HG02981 (cell line): ENCODE measurements at regions not wholly inside any gene's neighbourhood (a gene's known extent, or its start where the extent isn't known, plus 50 kb on each side); places are given as distances from the start of the nearest gene placed in this dataset.

Experiments used
- ATAC-seq: cut with Tn5 transposase; IDR thresholded peaks from one replicate; pipeline ENCODE4 v1.9.1; 2021; ENCODE audit warnings: mild to moderate bottlenecking, moderate library complexity; ENCODE audit not compliant: unreplicated experiment

DNA sequence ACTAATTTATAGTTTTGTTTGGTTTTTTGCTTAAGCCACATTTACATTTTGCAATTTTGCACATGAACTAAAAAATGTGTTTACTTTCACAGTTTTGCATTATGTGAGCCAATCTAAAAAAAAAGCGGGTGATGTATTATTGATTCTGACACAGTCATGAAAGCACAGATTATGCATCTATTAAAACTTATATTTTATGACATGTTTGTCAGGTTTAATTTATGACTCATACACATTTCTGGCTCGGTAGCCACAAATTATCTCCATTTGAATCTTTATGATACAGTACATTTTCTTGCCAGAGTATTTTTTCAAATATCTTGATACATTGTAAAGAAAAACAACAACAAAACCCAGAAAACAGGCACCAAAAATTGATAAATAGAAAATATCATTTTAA is 280.4 kb upstream of the GRIP1 start:
- no peak for ATAC-seq

DNA sequence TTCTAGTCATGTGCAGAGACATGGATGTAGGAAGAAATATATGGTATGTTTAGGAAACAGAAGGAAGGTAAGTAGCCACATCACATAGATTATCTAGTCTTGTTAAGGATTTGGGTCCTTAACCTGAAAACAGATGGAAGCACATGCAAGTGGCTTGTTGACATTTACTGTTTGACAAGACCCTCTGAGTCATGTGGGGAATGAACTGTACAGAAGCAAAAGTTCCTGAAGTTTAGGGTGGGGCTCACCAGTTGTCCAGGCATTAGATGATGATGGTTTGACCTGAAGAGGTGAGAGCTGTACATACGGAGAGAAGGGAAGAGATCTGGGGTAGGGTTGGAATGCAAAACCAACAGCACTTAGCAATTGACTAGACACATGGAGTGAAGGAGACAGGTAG is 281.1 kb upstream of the GRIP1 start:
- ATAC-seq = no peak

DNA sequence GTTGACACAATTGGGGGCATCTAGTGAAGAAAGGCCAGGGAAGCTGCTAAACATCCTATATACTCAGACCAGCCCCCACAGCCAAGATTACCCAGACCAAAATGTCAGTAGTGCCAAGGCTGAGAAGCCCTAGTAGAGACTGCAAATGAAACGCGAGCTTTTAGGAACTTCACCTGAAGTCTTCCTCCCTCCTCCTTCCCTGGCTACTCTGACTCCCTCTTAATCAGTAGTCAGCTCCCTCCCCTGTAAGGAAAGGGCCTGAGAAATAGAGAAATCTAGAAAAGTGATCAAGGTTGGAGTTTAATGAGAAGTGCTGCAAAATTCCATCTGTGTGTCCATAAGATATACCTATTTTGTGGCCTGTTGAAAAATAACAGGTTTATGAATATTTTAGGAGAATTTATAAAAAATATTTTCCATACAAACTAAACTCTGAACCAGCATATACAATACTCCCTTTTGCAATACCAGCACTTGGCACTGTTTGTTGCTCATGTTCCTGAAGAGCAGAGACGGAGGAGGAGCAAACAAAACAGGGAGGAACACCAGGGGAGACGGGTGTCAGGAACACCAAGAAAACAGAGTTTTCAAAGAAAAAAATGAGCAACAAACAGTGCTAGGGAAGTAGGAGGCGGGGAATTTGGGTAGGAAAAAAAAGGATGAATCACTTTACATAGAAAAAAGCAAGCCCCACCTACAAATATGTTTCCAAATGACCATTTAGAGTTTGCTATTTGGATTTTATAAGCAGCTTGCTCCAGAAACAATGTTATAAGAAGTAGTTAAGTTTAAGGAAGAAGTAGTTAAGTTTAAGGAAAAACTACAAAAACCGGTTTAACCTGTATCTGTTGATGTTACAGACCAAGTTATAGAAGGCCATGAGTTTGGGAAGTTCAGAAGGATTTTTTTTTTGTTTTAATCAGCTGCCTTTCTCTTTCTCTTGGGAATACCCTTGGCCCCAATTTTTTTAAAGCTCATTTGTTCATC is 282.1 kb upstream of the GRIP1 start:
- ATAC-seq = no peak

DNA sequence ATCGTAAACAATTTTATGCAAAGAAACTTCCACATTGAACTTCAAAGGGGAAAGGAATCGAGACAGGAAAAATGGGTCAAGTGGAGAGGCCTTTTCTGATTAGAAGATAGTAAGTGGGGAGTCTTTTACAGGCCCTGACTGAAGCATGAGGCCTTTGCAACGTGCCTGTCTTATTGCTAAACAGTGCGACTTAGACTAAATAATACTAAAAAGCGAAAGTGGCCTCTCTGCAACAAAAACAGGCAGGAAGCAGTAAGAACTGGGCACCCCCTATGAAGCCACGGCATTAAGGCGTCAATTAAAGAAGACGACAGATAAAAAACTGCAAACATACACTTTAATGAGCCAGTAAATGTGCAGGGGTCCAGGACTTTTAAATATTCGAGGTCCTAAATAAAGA is 283.4 kb upstream of the GRIP1 start:
- no peak for ATAC-seq

DNA sequence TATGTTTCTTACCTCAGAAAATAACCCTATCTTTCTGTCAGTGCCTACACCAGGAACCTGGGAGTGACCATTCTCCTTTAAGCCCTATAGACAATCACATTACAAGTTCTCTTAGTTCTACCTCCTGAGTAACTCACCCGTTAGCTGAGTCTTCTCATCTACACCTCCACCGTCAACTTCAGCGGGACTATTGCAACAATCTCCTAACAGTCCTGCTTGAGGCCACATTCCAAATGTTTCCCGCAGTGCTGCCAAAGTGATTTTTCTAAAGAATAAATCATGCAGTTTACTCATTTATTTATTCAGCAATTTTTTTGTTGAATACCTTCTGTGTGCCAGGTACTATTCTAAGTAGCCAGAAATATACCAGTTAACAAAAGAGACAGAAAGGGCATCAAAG is 285.0 kb upstream of the GRIP1 start:
- ATAC-seq = no peak

DNA sequence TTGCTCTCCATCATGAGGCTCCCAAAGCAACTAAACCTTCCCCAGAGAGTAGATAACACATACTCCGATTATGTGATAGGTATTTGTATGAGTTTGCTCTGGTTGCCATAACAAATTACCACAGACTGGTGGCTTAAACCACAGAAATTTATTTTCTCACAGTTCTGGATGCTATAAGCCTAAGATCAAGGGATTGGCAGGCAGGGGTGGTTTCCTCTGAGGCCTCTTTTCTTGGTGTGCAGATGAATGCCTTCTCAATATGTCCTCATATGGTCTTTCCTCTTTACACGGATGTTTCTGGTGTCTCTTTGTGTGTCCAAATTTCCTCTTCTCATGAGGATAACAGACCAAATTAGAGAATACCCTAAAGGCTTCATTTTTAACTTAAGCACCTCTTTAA is 285.8 kb upstream of the GRIP1 start:
- peak; percentile 67 for ATAC-seq

DNA sequence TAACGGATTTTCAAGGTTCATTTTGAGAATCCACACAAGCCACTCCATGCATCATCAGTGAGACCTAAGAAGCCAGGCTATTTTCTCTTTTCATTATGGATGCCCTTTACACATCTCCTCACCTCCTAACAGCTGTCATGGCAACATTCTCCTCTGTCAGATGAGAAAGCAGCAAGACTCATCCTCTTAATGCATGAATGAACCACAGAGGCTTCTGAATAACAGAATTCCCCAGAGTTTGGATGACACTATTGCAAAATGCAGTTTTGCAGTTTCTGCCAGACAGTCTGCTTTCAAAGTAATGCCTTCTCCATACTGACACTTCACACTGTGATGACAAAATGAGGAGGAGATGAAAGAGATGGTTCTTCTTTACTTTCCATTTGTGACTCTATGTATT is 286.7 kb upstream of the GRIP1 start:
- no peak for ATAC-seq

DNA sequence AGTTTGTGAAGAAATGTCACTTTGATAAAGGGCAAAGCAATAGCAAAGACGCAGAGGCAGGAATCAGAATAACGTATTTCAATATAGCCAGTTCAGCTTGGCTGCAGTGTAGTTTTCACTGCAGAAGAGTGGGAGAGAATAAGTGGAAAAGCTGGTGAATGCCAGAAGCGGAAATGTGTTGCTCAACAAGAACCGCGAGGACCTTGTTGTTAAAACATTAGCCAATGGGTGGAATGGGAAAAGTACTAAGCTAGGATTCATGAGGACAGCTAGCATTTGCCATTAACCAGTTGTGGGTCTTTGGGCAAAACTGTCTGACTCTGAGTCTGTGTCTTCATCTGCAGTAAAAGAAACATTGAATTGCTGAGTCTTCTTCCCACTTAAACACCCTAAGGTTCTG is 292.9 kb upstream of the GRIP1 start:
- no peak for ATAC-seq

DNA sequence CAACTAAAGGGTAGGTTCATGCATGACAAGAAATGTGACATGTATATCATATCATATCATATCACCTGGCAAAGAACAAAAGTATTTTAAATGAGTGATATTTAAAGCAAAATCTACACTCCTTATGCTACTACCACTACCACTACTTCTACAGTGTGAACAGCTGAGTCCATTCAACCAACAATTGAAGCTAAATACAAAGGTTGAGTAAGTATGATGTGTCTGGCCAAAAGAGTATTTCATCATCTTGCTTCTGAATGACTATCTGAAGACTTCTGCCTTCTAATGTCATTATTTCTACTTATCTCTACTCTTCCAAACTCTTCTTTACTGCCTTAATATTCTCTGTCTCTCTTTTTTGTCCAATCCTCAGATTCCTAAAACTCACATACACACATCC is 292.6 kb upstream of the CAND1 start:
- ATAC-seq = no peak

DNA sequence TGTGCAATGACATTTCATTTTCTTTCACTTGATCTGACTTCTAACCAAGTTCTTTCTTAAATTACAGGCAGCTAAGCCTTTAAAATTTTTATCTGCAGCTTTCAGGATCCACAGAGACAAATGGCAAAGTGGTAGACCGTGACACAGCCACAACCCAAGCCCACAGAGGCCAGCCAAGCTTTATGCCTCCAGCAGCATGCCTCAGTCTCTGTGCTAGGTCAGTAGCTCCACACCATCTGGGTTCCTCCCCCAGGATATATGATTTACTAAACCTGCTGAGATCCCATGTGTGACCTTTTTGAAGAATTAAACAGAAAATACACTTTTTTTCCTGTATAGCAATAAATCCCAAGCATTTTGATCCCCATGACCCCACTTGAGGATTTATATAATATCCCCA is 290.4 kb upstream of the CAND1 start:
- no peak for ATAC-seq

DNA sequence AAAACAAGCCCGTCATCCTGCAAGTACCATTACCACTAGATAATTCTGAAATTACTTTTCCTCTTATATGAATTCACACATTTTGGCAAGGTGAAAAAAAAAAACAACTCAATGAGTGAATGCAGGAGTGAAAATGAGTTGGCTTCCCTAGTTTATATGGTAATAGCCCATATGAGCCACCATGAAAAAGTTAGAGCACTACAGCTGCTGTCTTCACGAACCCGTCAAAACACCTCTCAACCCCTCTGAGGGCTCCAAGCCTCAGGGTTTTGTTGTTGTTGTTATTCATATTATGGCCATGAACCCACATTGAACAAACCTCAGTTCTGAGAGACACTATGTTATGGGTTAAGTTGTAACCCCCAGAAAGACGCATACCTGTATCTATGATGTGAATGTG is 289.9 kb upstream of the CAND1 start:
- ATAC-seq = no peak

DNA sequence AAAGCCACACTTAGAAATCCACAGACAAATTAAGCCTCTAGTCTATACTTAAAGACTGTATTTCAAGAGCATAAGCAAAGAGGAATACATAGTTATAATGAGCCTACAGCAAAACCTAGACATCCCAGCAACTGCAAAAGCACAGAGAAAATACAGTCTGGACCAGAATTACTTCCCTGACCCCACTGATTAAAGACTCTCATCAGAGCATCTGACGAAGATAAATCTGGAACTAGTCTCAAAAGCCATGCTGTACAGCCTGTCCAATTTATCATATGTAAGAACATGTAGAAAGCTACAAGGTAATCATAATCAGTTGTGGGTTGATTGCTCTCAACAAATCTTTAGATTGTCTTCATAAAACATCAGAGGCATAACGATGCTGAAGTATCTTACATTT is 285.1 kb upstream of the CAND1 start:
- no peak for ATAC-seq

DNA sequence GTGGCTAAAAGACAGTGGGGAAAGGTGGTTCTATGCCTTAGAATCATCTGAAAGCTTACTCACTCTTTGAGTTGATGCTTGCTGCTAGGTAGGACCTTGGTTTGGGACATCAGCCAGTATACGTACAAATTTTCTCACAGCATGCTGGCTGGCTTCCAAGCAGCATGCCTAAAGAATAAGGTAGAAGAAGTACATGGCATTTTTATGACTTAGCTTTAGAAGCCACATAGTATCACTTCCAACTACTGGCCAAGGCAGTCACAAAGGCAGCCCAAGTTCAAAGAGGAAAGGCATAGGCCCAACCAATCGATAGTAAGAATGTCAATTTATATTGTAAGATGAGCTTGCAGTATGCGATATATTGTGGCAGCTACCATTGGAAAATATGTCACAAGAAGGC is 284.2 kb upstream of the CAND1 start:
- ATAC-seq = no peak

DNA sequence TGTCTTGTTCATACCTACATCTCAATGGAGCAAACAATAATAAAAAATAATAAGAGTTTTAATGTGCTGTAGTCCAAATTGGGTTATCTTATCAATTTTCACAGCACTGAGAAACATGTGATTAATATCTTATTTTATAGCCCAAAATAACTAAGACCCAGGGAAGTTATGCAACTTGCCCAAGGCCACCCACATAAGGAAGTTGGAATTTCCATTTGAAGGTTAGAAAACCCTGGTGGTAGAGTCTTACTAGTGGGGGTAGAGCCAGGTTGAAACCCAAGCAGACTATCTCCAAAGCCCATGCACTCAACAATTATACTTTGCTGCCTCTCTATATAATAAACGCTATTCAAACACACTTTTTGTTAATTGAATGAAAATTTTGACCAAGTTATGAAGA is 270.0 kb upstream of the CAND1 start:
- ATAC-seq = no peak

DNA sequence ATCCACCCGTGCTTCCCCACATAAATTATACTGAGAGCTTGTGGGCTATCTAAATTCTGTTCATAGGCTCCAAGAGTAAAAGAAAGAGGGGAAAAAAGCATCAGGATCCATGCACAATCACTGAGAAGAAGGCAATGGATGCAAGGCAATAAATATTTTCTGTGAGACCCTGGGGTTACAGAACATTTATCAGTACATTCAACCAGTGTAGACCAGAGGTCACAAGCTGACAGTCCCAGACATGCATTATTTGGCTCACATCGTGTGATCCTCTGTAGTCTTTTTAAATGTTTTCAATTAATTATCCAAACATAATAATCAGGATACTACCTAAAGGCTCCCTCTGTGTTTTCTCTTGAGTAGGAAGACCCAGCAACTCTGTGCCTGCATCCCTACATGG is 267.9 kb upstream of the CAND1 start:
- ATAC-seq = no peak

DNA sequence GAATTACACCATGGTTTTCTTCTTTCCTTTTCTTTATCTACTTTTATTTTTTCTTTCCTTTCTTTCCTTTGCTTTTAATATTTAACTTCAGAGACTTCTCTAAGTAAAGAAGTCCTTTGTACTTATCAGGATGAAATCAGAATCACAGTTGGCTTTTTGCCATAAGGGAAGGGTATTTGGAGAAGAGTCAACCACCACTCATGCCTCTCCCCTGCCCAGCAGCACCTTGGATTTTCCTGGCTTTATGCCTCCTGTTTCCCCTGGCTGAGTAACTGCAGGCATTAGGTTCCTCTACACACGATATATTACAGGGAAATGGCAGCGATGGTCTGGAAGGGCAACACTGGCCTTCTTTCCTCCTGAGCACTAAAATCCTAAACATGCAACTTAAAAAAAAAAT is 266.4 kb upstream of the CAND1 start:
- no peak for ATAC-seq

DNA sequence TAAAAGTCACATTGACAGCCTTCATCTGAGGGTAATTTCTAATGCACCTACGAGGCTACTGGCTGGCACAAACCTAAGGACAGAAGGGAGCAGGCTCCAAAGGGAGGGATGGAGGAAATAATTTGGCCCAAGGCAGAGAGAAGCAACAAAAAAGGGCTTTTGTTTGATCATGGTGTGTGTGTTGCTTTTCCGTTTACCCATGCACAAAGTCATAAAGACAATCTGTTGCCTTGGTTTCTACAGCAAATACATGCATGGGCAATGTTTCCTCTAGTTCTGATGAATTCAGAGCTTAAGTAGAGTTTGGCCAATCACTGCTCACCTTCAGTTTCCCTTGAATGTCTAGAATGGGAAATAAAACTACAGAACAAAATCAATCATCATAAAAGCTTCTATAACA is 262.5 kb upstream of the CAND1 start:
- no peak for ATAC-seq

DNA sequence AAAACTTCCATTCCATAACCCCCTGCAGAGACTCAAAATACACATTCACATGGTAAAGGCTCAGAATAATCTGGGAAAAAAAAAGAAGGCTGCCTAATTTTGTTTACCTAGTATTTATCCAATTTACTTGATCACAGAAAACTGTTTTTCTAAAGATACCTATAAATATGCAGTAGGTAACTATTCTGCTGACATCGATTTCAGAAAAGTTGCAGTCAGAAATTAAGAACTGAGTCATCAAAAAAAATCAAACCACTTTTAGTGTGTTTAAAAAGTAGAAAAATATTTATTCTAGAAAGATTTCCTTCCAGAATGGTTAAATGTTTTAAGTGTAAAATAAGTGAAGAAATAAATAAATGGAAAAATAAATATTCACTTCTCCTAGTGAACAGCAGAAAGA is 254.5 kb upstream of the CAND1 start:
- ATAC-seq = no peak

DNA sequence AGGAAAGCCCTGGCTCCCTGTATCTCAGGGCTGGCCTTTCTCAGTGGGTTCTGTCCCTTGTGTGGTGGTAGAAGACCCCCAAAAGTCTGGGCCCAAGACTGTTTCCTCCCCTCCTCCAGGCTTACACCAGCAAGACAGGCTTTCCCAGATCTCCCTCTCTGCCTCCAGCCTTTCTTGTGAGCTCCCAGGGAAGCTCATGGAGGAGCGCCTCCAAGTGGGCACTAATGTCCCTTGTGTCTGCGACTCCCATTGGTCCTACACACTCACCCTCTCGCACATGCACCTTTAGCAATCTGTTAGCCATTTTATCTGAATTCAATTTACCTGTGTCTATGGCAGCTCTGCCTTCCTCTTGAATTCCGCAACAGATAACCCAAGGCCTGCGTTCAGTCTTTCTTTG is 251.1 kb upstream of the CAND1 start:
- ATAC-seq = no peak

DNA sequence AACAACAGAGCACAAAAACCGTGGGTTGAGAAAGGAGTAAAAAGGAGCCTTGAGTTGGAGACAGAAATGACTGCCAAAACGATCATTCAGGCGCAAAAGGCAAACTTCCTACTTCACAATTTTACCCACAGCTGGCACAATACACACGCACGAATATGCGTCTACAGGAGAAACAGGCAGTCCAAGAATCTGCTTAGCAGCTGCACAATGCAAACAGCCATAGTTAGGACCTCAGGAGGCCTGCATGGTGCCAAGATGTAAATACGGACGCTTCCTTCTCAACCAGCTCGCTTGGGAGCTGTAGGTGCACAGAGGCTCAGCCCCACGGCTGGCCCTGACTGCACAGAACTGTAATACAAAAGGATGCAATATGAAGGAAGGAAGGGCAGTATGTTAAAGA is 250.1 kb upstream of the CAND1 start:
- no peak for ATAC-seq

DNA sequence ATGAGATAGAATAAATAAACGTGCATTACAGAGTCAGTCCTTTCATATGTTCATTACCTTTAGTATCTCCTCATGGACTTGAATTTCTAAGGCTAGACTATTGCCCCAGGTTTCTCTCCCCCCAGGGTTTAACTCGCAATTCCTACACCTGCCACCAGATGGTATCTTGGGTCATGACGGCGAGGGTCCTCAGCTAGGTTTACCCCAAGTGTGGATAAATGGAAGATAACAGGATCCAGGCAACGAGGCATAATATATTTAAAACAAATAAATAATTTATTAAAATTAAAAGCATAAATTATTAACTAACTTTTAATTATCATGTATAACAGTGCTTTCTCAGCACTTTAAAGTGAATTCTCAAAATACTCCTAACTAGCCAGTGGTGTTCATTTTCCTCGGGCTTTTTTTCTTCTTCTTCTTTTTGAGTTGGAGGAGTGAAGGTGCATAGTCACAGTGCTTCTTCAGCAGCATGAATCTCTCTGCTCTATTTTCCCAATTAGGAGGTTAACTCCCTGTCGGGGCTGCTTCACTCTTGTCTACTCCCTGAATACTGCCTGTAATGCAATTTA is 243.5 kb upstream of the CAND1 start:
- ATAC-seq = peak; percentile 87

DNA sequence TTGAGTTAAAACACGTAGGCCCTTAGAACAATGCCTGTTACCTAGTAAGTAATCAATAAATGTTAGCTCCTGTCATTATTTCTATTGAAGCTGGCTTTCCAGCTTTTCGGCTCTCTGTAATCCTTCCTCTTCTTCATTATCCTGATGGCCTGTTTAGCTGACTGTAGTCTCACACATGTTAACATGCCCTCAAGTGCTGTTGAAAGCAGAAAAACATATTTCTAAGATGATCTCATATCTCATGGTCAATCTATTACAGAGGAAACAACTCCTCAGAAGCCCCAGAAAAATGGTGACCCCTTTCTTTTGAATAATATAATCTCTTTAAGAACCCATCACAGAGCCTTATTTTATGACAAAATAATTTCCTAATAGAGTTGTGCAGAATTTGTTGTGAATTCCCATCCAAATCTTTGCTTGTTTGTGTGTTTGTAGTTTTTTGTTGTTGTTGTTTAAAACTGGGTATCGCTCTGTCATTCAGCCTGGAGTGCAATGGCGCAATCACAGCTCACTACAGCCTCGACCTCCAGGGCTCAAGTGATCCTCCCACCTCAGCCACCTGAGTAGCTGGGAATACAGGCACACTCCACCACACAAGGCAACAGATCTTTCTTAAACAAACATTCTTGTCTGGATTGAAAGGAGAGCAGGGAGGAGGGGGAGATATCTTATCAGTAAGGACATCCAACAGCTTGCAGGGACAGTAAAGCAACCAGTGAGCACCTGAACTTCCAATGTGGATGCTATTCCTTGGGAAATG is 242.5 kb upstream of the CAND1 start:
- no peak for ATAC-seq
